ENCODE measurements at regions not wholly inside any gene's neighbourhood (a gene's known extent, or its start where the extent isn't known, plus 50 kb on each side); places are given as distances from the start of the nearest gene placed in this dataset.

DNA sequence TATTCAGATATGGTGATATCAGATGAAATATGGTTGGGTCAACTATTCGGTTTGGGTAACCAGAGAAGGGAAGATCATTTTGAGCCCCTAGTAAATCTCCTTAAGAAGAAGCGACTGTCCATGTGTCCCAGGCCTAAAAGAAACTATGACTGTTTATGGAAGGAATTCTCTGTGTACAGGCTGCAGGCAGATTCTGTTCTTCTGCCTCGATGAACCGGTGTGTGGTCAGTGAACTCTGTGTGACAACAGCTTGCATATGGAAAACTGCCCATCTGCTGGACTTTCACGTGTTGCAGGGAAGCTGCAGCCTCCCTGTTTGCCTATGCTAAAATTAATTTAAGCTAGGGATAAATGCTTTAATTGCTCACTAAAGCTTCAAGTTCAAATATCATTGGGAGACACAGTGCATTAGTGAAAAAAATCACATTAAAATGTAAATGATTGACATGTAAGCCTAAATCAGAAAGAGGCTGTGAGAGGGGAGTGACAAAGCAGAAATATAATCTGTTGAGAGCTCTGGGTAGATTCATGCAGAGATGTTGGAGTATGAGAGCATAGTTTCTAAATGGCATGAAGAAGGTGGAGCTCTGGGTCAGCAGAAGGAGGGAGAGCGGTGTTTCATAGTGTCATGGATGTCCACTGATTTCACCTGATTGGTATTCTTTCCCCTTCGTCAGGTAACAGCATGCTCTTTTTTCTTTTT is 65.4 kb upstream of the PFN2 start:
- intact Hi-C loops (cut with DNase I) = no loop called here
- DNase-seq (ENCODE audit: low spot score) (no peak), ATAC-seq (no peak)

DNA sequence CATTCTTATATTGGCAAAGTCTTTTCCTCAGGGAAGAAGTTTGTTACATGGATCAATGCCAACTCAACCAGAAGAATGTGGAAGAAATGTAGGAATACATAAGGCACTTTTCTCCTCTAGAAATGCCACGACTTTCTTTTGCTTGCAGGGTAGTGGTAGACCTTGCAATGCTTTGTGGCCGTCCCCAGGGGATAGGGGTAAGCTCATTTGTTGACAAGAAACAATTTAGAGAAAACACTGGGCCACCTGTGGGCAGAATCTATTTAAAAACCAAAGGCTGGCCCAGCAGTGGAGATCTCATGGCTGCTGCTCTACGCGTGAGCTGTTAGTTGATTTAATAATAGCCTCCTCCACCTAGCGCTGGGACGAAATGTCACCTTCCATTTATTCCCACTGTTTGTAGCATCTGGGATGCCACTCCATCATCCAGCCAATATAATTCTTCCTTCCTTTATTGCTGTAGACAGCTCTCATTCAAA is 64.6 kb upstream of the PFN2 start:
- no peak for ATAC-seq
- no peak for DNase-seq (ENCODE audit: low spot score)

DNA sequence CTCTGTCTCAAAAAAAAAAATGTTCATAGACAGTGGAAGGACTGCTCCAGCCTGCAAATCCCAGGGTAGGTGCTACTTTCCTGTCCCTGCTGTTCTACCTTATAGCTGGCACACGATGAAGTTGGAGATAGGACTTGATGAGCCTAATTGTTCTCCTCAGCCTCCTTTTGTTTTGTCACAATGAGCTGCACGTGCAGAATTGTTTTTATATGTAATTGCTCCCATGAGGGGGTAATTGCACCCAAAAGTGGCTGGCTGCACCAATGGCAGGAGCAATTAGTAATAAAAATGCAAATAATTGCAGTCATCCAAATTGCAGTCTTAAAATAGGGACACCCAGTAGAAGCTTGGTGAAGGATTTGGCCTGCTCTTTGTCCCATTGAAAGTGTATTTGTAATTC is 63.0 kb upstream of the PFN2 start:
- no peak for ATAC-seq
- intact Hi-C loops (cut with DNase I) = no loop called here
- no peak for DNase-seq (ENCODE audit: low spot score)

More for the DNA sequence above, 64.6 kb upstream of the PFN2 start:
- intact Hi-C loops (cut with DNase I) = no loop called here

DNA sequence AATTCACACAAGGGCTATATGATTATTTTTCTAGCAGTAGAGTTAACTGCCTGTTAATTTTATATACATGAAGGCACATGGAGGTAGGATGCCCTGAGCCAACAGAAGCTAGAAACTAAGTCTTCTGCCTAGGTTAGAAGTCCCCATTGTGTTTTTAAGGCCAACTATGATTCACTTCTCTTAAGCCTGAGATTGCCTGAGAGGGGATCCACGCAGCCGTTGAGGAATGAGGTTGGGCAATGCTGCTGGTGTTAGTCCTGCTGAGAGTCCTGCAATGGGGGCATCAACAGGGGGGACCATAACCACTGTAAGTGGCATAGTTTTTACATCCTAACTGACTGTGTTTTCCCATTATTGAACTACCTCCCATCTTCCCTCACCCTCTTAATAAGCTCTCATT is 60.1 kb upstream of the PFN2 start:
- ATAC-seq = no peak
- intact Hi-C loops (cut with DNase I) = no loop called here
- DNase-seq (ENCODE audit: low spot score) = no peak

DNA sequence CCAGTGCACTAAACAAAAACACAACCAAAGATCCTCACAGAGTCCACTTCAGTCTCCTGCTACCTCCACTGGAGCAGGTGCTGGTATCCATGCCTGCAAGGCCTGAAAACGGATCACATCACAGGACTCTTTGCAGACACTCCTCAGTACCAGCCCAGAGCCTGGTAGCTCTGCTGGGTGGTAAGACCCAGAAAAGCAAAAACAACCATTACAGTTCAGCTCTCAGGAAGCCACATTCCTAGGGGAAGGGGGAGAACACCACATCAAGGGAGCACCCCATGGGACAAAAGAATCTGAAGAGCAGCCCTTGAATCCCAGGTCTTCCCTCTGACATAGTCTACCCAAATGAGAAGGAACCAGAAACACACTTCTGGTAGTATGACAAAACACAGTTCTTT is 52.5 kb upstream of the PFN2 start:
- ATAC-seq (no peak), DNase-seq (ENCODE audit: low spot score) (no peak)
- intact Hi-C loops (cut with DNase I) = no loop called here

DNA sequence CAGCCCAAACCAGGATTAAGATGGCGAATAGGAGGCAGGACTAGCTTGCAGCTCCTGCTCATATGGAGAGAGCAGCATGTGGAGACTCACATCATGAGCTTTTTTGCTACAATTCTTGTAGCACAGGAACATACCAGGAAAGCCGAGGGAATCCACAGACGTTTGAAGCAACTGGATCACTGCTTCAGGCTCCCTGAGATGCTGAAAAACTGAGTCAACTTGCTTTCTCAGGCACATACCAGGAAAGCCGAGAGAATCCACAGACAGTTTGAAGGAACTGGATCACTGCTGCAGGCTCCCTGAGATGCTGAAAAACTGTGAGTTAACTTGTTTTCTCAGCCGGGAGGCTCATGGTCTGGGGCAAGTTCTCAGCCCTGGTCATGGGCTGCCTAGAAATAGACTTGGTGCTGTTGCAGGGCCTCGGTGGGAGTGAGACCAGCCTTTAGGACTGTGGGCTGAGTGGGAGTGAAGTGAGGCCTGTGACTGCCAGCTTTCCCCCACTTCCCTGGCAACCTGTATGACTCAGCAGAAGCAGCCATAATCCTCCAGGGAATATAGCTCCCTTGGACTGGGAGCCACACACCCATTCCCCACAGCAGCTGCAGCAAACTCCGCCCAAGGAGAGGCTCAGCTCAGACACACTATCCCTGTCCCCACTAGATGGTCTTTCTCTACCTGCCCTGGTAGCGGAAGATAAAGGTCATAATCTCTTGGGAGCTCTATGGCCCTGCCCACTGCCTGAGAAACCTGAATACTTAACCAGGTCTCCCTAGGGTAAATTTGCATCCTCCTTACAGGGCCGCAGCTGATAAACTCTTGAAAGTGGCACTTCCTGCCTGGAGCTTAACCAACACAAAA is 51.9 kb upstream of the PFN2 start:
- intact Hi-C loops (cut with DNase I) = no loop called here
- DNase-seq (ENCODE audit: low spot score) (no peak), ATAC-seq (no peak)

DNA sequence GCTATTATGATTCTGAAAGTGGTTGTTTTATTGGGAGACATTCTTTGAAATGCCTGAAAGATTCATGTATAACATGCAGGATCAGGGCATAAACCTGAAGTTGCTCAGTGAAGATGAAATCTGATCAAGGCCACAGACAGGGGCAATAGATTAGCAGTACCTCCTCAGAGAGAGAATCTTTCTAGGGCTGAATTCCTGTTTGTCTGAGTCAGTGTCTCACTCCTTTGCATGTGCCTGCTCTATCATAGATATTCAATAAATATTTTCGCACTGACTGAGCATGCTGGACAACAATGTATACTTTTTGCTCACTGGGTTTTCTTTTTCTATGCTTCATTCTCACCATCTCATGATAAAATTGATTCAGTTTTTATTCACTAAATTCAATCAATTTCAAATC is 49.8 kb upstream of the PFN2 start:
- ATAC-seq = no peak
- DNase-seq (ENCODE audit: low spot score) = no peak
- intact Hi-C loops (cut with DNase I) = no loop called here

Data from sciatic nerve (tissue), 2 donors.